Fibroblast of villous mesenchyme (primary cell): ENCODE measurements at regions not wholly inside any gene's neighbourhood (a gene's known extent, or its start where the extent isn't known, plus 50 kb on each side); places are given as distances from the start of the nearest gene placed in this dataset.
"Not testable (repeated sequence)": the region's sequence is repeated elsewhere in the genome, so short reads cannot be mapped to it uniquely, and the experiment has no call there.

Experiments used
- DNase-seq: peaks from one replicate; pipeline ENCODE4 v3.0.0-alpha.2; 2010; ENCODE audit warnings: low read depth
- H3K4me3 ChIP-seq: 2 replicates; pipeline ENCODE4 v1.5.1; 2011; ENCODE audit warnings: low read depth, mild to moderate bottlenecking, low read length
- TF ChIP-seq, protein P1 (sequence below): IDR thresholded peaks from 2 replicates; pipeline ENCODE4 v1.5.1; 2012; ENCODE audit warnings: low read depth, mild to moderate bottlenecking, low read length; ENCODE audit not compliant: insufficient read depth

DNA sequence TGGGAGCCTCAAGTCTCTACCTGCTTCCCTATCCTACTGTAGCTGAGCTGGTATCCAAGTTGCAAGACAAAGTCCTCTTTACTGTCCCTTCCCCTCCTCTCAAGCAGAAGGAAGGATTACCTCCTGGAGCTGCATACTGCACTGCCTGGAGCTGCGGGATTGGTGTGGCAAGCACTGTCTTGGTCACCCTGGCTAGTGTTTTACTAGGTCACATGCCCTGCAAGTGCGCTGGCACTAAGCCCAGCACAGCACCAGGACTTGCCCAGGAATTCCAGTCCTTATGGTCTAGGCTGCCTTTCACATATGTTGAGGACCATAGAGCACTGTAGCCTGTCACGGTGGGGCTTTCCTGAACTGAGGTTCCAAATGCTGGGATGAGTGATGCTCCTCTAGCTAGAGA is 227.3 kb upstream of the ZC4H2 start:
- TF ChIP-seq, protein P1, sequence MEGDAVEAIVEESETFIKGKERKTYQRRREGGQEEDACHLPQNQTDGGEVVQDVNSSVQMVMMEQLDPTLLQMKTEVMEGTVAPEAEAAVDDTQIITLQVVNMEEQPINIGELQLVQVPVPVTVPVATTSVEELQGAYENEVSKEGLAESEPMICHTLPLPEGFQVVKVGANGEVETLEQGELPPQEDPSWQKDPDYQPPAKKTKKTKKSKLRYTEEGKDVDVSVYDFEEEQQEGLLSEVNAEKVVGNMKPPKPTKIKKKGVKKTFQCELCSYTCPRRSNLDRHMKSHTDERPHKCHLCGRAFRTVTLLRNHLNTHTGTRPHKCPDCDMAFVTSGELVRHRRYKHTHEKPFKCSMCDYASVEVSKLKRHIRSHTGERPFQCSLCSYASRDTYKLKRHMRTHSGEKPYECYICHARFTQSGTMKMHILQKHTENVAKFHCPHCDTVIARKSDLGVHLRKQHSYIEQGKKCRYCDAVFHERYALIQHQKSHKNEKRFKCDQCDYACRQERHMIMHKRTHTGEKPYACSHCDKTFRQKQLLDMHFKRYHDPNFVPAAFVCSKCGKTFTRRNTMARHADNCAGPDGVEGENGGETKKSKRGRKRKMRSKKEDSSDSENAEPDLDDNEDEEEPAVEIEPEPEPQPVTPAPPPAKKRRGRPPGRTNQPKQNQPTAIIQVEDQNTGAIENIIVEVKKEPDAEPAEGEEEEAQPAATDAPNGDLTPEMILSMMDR, result no peak
- no peak overlapping the region for H3K4me3 ChIP-seq
- DNase-seq, result no peak

DNA sequence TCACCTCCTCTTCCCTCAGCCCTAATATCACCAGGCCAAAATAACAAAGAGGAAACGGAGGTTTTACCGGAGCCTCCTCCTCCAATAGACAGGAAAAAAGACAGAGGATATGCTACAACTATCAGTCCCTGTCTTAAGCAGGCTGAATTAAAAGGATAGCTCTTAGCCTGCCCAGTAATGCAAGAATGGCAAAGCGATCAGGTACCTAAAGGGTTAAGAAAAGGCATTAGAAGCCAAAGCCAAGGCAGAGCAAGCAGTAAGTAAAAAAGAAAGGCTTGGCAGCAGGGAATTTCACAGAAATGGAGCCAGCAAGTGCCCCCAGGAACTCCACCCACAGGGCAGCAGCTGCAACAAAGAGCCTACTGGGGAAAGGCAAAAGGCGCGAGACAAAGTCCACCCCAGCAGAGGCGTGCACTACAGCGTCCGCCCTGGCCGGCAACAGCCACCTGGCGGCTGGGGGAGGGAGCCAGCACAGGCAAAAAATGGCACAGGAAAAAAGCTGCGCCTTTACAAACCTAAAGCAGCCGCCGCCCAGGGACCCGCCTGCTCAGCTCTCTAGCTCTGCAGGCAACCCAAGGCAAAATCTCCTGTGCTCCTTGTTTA is 220.6 kb upstream of the ZC4H2 start:
- DNase-seq, result no peak
- no peak overlapping the region for H3K4me3 ChIP-seq
- TF ChIP-seq, protein P1, result no peak

DNA sequence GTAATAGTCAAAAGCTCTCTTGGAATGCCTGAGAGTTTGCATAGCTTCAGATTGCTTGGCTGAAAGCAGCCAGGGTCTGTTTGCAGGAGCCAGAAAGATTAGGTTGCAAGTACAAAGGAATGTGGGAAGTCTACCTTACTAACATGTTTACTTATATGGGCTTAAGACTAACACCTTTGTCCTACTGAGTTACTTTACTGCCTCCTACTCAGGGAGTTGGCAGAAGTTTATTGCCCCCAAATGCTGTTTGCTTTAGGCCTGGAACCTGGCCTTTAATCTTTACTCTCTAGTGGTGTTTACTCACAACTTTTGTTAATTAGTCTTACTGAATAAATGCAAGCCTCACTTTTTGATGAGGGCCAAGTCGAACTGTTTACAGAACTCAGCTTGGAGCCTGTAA is 219.4 kb upstream of the ZC4H2 start:
- TF ChIP-seq, protein P1, result no peak
- no peak for DNase-seq
- H3K4me3 ChIP-seq, result no peak overlapping the region

DNA sequence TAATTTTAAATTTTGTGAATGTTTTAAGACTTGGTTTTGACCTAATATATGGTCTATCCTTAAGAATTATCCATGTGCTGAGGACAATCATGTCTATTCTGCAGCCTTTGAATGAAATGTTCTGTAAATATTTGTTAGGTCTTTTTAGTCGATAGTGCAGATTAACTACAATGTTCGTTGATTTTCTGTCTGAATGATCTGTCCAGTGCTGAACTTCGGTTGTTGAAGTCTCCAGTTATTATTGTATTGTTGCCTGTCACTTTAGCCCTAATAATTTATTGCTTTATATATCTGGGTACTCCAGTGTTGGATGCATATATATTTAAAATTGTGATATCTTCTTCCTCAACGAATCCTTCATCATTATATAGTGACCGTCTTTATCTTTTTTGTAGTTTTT is 218.3 kb upstream of the ZC4H2 start:
- TF ChIP-seq, protein P1, result no peak
- H3K4me3 ChIP-seq, result no peak overlapping the region
- DNase-seq, result no peak

DNA sequence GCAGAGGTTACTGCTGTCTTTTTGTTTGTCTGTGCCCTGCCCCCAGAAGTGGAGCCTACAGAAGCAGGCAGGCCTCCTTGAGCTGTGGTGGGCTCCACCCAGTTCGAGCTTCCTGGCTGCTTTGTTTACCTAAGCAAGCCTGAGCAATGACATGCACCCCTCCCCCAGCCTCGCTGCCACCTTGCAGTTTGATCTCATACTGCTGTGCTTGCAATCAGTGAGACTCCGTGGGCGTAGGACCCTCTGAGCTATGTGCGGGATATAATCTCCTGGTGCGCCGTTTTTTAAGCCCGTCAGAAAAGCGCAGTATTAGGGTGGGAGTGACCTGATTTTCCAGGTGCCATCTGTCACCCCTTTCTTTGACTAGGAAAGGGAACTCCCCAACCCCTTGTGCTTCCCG is 187.1 kb upstream of the ZC4H2 start:
- DNase-seq, H3K4me3 ChIP-seq: not testable (repeated sequence)

DNA sequence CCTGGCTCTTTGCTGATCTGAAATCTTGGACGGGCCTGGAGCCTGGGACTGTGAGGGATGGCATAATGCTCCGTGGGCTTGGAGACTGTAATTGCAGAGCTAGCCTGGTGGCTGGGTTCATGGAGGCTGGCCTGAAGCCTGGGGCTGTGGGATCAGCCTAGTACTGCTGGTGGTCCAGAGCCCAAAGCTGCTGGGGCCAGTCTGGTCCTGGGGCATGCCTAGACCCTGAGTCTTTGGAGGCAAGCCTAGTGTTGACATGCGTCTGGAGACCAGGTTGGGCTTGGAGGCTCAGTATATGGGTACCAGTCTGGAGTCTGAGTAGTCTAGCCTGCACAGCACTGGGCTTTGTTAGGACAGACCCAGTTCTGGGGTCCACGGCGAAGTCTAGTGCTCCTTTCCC is 172.0 kb upstream of the ZC4H2 start:
- TF ChIP-seq, protein P1, result no peak
- H3K4me3 ChIP-seq, result no peak overlapping the region
- no peak for DNase-seq

DNA sequence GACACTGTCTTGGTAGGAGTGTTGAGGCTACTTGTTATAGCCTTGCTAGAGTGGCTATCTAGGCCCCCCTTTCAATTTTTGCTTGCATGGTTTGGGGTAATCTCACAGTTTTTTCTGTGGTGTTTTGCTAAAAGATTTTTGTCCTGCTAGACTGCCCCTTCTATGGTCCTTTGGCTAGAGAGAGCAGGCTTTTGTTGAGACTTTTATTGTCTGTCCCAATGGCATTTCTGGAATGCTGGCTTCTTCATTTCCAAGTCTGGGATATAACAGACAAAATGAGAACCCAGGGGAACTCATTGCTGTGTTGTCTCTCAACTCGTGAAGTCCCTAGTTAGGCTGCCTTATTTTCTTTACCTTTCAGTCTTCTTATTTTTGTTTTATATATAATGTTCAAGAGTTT is 160.2 kb upstream of the ZC4H2 start:
- TF ChIP-seq, protein P1, result no peak
- H3K4me3 ChIP-seq, result no peak overlapping the region
- DNase-seq, result no peak
